ENCODE measurements at regions not wholly inside any gene's neighbourhood (a gene's known extent, or its start where the extent isn't known, plus 50 kb on each side); places are given as distances from the start of the nearest gene placed in this dataset.
"Not testable (repeated sequence)": the region's sequence is repeated elsewhere in the genome, so short reads cannot be mapped to it uniquely, and the experiment has no call there.

DNA sequence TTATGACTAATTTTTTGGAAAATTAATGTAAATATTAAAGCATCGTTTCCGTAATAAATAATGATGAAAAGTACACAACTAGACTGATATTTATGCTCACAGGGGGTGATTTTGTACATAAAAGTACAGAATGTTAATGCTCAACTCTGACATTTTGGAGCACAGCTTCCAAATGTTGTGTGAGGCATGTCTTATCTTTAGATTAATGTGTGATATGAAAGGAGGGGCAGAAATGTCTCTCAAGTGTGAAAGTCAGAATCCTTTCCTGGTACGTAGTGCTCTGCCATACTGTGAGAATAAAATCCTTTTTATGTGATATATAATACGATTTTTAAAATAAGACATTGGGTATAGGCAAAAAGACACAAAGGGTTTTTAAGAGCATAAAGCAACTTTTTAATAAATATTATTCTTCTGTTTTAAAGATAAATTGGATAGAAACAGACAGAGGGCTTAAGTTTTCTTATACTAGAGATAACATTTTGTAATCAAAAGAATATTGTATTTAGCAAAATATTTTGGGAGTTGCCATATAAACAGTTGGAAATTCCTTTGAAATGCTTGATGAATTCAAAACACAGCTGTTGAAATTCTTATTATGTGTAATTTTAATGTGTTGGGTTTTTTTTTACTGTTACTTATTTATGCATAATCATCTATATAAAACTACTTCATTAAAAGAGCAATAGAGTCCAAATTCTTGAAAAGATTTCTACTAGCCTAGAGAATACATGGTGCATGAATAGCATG lies 389.7 kb downstream of the RAP2B start:
- ChIA-PET POLR2A (no interaction called here), CTCF (no interaction called here)
- Mint-ChIP-seq H3K27me3 (no peaks in the 10 kb centered on the region), H3K27ac (no peak overlapping the region), H3K9me3 (no peaks in the 10 kb centered on the region), H3K4me1 (no peaks in the 10 kb centered on the region), H3K4me3 (no peak overlapping the region), H3K36me3 (ENCODE audit: low read depth) (no peaks in the 10 kb centered on the region)
- ATAC-seq (ENCODE audit: low read depth) = no peak
- intact Hi-C loops (cut with micrococcal nuclease) = no loop called here
- no peak for DNase-seq
- TF ChIP-seq, protein P1, sequence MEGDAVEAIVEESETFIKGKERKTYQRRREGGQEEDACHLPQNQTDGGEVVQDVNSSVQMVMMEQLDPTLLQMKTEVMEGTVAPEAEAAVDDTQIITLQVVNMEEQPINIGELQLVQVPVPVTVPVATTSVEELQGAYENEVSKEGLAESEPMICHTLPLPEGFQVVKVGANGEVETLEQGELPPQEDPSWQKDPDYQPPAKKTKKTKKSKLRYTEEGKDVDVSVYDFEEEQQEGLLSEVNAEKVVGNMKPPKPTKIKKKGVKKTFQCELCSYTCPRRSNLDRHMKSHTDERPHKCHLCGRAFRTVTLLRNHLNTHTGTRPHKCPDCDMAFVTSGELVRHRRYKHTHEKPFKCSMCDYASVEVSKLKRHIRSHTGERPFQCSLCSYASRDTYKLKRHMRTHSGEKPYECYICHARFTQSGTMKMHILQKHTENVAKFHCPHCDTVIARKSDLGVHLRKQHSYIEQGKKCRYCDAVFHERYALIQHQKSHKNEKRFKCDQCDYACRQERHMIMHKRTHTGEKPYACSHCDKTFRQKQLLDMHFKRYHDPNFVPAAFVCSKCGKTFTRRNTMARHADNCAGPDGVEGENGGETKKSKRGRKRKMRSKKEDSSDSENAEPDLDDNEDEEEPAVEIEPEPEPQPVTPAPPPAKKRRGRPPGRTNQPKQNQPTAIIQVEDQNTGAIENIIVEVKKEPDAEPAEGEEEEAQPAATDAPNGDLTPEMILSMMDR (IDR thresholded peaks at IDR 0.05) = no peak

DNA sequence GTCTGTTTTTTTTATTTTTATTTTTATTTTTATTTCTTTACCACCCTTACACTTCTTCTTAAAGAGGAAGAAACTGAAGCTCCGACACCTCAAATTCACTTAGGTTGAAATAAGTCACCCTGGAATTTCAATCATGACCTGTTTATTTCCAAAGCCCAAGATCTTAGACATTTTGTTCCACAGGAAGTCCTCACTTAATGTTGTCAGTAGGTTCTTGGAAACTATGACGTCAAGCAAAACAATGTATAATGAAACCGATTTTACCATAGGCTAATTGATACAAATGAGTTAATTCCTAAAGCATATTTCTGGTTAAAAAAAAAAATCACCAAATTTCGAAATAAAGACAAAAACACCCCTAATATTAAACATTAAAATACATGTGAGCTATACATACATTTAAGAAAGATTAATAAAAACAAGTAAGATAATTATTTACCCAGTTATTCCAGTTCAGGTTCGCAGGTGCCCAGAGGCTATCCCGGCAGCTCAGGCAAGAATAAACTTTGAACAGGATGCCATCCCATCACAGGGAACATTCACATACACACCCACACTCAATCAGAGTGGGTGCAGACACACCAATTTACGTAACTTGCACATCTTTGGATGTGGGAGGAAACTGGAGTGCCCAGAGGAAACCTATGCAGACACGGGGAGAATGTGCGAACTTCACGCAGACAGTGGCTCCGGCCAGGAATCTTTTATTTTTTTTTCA lies 391.0 kb downstream of the RAP2B start:
- Mint-ChIP-seq H3K27ac (no peak overlapping the region), H3K27me3 (no peaks in the 10 kb centered on the region), H3K4me1 (no peaks in the 10 kb centered on the region), H3K4me3 (no peak overlapping the region), H3K9me3 (peaks cover 2% of the 10 kb centered on the region), H3K36me3 (ENCODE audit: low read depth) (no peaks in the 10 kb centered on the region)
- TF ChIP-seq, protein P1 (IDR thresholded peaks at IDR 0.05) = no peak
- ChIA-PET POLR2A (no interaction called here), CTCF (no interaction called here)
- intact Hi-C loops (cut with micrococcal nuclease) = no loop called here
- ATAC-seq (ENCODE audit: low read depth) (no peak), DNase-seq (no peak)

DNA sequence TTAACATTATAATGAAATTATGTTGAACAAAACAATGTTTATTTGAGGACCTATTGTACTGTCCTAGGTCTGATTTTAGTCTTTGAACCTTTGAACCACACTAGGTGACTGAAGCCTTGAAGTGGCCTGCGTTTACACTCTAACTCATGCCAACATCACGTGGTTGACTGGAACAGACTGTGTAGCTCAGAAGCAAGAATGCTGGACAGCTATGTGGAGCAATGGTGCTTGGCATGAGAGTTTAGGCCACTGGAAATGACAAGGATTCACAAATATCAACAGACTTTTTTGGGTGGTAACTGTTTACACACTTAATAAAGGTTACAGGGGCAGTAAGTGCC lies 391.5 kb downstream of the RAP2B start:
- H3K36me3 Mint-ChIP-seq (ENCODE audit: low read depth) = no peaks in the 10 kb centered on the region
- H3K27ac Mint-ChIP-seq = no peak overlapping the region
- ChIA-PET CTCF (no interaction called here), POLR2A (no interaction called here)
- no peak overlapping the region for H3K4me3 Mint-ChIP-seq
- intact Hi-C loops (cut with micrococcal nuclease) = no loop called here
- H3K4me1 Mint-ChIP-seq = no peaks in the 10 kb centered on the region
- H3K27me3 Mint-ChIP-seq = no peaks in the 10 kb centered on the region
- TF ChIP-seq, protein P1 (IDR thresholded peaks at IDR 0.05) = no peak
- no peak for ATAC-seq (ENCODE audit: low read depth)
- DNase-seq = no peak
- H3K9me3 Mint-ChIP-seq = peaks cover 7% of the 10 kb centered on the region

DNA sequence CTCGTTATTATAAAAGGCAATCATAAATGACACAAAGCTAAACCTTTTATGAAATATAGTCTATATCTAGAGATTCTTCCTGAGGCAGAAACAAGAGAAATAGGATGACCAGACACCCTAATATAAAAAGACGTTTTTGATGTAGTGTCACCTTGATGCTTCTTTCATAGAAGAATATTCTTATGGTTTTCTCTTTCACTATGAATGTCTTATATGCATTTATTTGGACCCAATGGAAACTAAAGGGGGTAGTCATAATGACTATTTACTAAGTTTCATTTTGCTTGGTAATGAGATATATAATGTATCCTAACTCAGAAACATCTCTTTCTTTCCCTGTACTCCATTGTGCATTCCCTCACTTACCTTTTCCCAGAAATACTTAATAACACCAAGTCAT lies 393.9 kb downstream of the RAP2B start:
- ChIA-PET CTCF (no interaction called here), POLR2A (no interaction called here)
- Mint-ChIP-seq H3K9me3 (peaks cover 19% of the 10 kb centered on the region), H3K27ac (no peak overlapping the region), H3K4me3 (no peak overlapping the region), H3K36me3 (ENCODE audit: low read depth) (no peaks in the 10 kb centered on the region), H3K27me3 (no peaks in the 10 kb centered on the region), H3K4me1 (no peaks in the 10 kb centered on the region)
- TF ChIP-seq, protein P1 (IDR thresholded peaks at IDR 0.05) = no peak
- intact Hi-C loops (cut with micrococcal nuclease) = no loop called here
- no peak for DNase-seq
- no peak for ATAC-seq (ENCODE audit: low read depth)

DNA sequence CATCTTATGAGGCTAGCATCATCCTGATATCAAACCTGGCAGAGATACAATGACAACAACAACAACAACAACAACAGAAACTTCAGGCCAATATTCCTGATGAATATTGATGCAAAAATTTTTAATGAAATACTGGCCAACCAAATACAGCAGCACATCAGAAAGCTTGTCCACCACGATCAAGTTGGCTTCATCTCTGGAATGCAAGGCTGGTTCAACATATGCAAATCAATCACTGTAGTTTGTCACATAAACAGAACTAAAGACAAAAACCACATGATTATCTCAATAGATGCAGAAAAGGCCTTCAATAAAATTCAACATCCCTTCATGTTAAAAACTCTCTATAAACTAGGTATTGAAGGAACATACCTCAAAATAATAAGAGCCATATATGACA lies 397.3 kb downstream of the RAP2B start:
- not testable (repeated sequence) for H3K4me3 Mint-ChIP-seq
- peaks cover 34% of the 10 kb centered on the region for H3K9me3 Mint-ChIP-seq

More for the DNA sequence above, 397.3 kb downstream of the RAP2B start:
- intact Hi-C loops (cut with micrococcal nuclease); H3K27ac Mint-ChIP-seq; H3K36me3 Mint-ChIP-seq (ENCODE audit: low read depth); CTCF ChIA-PET; H3K4me1 Mint-ChIP-seq; POLR2A ChIA-PET; DNase-seq; H3K27me3 Mint-ChIP-seq; ATAC-seq (ENCODE audit: low read depth): not testable (repeated sequence)
